ENCODE measurements at regions not wholly inside any gene's neighbourhood (a gene's known extent, or its start where the extent isn't known, plus 50 kb on each side); places are given as distances from the start of the nearest gene placed in this dataset.

GRCh38 chr6:137964876-137965275 is 97.8 kb downstream of the TNFAIP3 start:
- TF ChIP-seq POLR2A (IDR thresholded peaks at IDR 0.05; ENCODE audit: low read length) (no peak), MAFK (IDR thresholded peaks at IDR 0.05; ENCODE audit: partially characterized antibody) (no peak), CHD2 (IDR thresholded peaks at IDR 0.05; ENCODE audit: low read length, partially characterized antibody) (no peak), ELK1 (IDR thresholded peaks at IDR 0.05; ENCODE audit: low read depth, low read length) (no peak), PHF8 (IDR thresholded peaks at IDR 0.05; ENCODE audit: borderline replicate concordance, low read depth) (no peak)
- TF ChIP-seq, protein P1, sequence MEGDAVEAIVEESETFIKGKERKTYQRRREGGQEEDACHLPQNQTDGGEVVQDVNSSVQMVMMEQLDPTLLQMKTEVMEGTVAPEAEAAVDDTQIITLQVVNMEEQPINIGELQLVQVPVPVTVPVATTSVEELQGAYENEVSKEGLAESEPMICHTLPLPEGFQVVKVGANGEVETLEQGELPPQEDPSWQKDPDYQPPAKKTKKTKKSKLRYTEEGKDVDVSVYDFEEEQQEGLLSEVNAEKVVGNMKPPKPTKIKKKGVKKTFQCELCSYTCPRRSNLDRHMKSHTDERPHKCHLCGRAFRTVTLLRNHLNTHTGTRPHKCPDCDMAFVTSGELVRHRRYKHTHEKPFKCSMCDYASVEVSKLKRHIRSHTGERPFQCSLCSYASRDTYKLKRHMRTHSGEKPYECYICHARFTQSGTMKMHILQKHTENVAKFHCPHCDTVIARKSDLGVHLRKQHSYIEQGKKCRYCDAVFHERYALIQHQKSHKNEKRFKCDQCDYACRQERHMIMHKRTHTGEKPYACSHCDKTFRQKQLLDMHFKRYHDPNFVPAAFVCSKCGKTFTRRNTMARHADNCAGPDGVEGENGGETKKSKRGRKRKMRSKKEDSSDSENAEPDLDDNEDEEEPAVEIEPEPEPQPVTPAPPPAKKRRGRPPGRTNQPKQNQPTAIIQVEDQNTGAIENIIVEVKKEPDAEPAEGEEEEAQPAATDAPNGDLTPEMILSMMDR (IDR thresholded peaks at IDR 0.05): no peak
- TF ChIP-seq, protein P2, sequence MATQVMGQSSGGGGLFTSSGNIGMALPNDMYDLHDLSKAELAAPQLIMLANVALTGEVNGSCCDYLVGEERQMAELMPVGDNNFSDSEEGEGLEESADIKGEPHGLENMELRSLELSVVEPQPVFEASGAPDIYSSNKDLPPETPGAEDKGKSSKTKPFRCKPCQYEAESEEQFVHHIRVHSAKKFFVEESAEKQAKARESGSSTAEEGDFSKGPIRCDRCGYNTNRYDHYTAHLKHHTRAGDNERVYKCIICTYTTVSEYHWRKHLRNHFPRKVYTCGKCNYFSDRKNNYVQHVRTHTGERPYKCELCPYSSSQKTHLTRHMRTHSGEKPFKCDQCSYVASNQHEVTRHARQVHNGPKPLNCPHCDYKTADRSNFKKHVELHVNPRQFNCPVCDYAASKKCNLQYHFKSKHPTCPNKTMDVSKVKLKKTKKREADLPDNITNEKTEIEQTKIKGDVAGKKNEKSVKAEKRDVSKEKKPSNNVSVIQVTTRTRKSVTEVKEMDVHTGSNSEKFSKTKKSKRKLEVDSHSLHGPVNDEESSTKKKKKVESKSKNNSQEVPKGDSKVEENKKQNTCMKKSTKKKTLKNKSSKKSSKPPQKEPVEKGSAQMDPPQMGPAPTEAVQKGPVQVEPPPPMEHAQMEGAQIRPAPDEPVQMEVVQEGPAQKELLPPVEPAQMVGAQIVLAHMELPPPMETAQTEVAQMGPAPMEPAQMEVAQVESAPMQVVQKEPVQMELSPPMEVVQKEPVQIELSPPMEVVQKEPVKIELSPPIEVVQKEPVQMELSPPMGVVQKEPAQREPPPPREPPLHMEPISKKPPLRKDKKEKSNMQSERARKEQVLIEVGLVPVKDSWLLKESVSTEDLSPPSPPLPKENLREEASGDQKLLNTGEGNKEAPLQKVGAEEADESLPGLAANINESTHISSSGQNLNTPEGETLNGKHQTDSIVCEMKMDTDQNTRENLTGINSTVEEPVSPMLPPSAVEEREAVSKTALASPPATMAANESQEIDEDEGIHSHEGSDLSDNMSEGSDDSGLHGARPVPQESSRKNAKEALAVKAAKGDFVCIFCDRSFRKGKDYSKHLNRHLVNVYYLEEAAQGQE (IDR thresholded peaks at IDR 0.05): no peak
